Lung (tissue), 11 donors: ENCODE measurements at regions not wholly inside any gene's neighbourhood (a gene's known extent, or its start where the extent isn't known, plus 50 kb on each side); places are given as distances from the start of the nearest gene placed in this dataset.

Experiments used
- ATAC-seq: fragments of 200-7000 bp; cut with Tn5 transposase; one replicate; pipeline ENCODE4 v1.9.1; 2020; ENCODE audit warnings: moderate number of reproducible peaks; ENCODE audit not compliant: insufficient read depth, low FRiP score
- DNase-seq, 3 donors: peaks; one replicate each; pipeline ENCODE4 v3.0.0-alpha.2; 2013 to 2017
- H3K27ac ChIP-seq, 2 donors: one replicate each; pipeline ENCODE4 v1.5.1; 2013; ENCODE audit warnings: mild to moderate bottlenecking in 2 of 2, moderate library complexity in 2 of 2, control low read depth in 1 of 2, inconsistent platforms in 1 of 2, low read depth in 1 of 2, low read length in 1 of 2
- H3K27me3 ChIP-seq, 3 donors: one replicate each; pipeline ENCODE4 v1.5.1; 2013; ENCODE audit warnings: low read length in 2 of 3; ENCODE audit not compliant: control insufficient read depth in 3 of 3, insufficient read depth in 3 of 3
- H3K36me3 ChIP-seq, 4 donors: one replicate each; pipeline ENCODE4 v1.5.1; 2013; ENCODE audit warnings: low read length in 4 of 4, mild to moderate bottlenecking in 1 of 4, moderate library complexity in 1 of 4; ENCODE audit not compliant: control insufficient read depth in 4 of 4, insufficient read depth in 4 of 4
- H3K4me1 ChIP-seq, 5 donors: one replicate each; pipeline ENCODE4 v1.5.1; 2013; ENCODE audit warnings: low read length in 5 of 5, mild to moderate bottlenecking in 2 of 5, moderate library complexity in 1 of 5; ENCODE audit not compliant: control insufficient read depth in 5 of 5, insufficient read depth in 5 of 5
- H3K4me3 ChIP-seq: one replicate; pipeline ENCODE4 v1.5.1; 2013; ENCODE audit warnings: mild to moderate bottlenecking, control low read depth, moderate library complexity
- H3K9ac ChIP-seq, 2 donors: one replicate each; pipeline ENCODE4 v1.5.1; 2013; ENCODE audit warnings: low read length in 2 of 2, control low read depth in 1 of 2; ENCODE audit not compliant: insufficient read depth in 1 of 2
- H3K9me3 ChIP-seq, 4 donors: one replicate each; pipeline ENCODE4 v1.5.1; 2013; ENCODE audit warnings: low read length in 3 of 4, mild to moderate bottlenecking in 1 of 4, moderate library complexity in 1 of 4; ENCODE audit not compliant: control insufficient read depth in 4 of 4, insufficient read depth in 3 of 4
- CTCF ChIP-seq: IDR thresholded peaks from 2 replicates; pipeline ENCODE4 v1.5.1; 2012; ENCODE audit warnings: mild to moderate bottlenecking; ENCODE audit errors: control extremely low read depth, extremely low read depth
- WGBS, 2 donors: extraction: QIAGEN DNeasy Blood & Tissue Kit; methylation state at CpG; one replicate each; pipeline ENCODE4 v1.1.7; 2013; 5-methylcytosine and 5-hydroxymethylcytosine counted together
- donor health status: control.
- donor health status: control.
- donor health status: Bipolar disorder and iron deficiency.
- donor health status: healthy.
- donor health status: DM: yes; HTN: yes; CAD: no.

GRCh38 chr16:87070657-87071056 is 246.5 kb downstream of the C16orf95 start:
- 70 to 85% methylated on average over 9 of the region's 9 CpGs for WGBS, 2 donors
- no peak overlapping the region for H3K9ac ChIP-seq
- H3K9me3 ChIP-seq: no peaks in the 10 kb centered on the region
- no peak overlapping the region for H3K27ac ChIP-seq
- H3K27me3 ChIP-seq: no peaks in the 10 kb centered on the region
- ATAC-seq (no peak), DNase-seq (no peak)
- no peak overlapping the region for H3K4me3 ChIP-seq
- no peaks in the 10 kb centered on the region for H3K36me3 ChIP-seq
- TF ChIP-seq CTCF: no peak
- H3K4me1 ChIP-seq: peaks cover 0 to 3% (median 0%) of the 10 kb centered on the region in 5 donors

DNA sequence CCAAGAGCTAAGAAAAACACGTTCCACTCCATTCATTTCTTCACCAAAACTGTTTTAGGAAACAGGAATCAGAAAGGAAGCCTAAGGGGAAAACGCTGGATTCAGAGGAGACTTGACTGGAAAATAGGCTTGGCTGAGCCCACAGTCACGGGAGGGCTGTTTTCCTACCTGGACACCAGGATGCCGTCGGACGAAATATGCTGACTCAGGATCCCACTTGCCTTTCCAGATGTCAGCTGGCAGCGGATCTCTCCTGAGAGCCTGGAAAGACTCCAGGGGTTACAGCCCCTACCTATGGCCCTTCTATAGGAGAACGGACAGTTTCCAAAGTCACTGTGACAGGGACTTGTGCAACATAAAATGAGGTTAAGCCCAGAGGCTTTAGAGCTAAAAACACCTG is 245.1 kb downstream of the C16orf95 start:
- DNase-seq: no peak
- 74 to 80% methylated on average over 8 of the region's 8 CpGs for whole genome bisulfite sequencing, 2 donors
- ATAC-seq: no peak

GRCh38 chr16:87074641-87075318 is 242.4 kb downstream of the C16orf95 start:
- no peak for TF ChIP-seq CTCF

More for the DNA sequence above, 245.1 kb downstream of the C16orf95 start:
- Histone ChIP-seq H3K27me3 (peaks cover 0 to 2% (median 0%) of the 10 kb centered on the region in 3 donors), H3K27ac (no peak overlapping the region), H3K9ac (no peak overlapping the region), H3K36me3 (no peaks in the 10 kb centered on the region), H3K4me1 (peaks cover 0 to 1% (median 0%) of the 10 kb centered on the region in 5 donors), H3K9me3 (peaks cover 0 to under 1% (median 0%) of the 10 kb centered on the region in 4 donors), H3K4me3 (no peak overlapping the region)
- TF ChIP-seq CTCF: no peak

More at GRCh38 chr16:87074641-87075318, 242.4 kb downstream of the C16orf95 start:
- ATAC-seq (no peak), DNase-seq (no peak)
- Histone ChIP-seq H3K36me3 (no peaks in the 10 kb centered on the region), H3K27ac (no peak overlapping the region), H3K4me3 (no peak overlapping the region), H3K9ac (peak overlapping the region in 1 of 2 donors; percentile 32), H3K27me3 (peaks cover 0 to 3% (median 0%) of the 10 kb centered on the region in 3 donors), H3K4me1 (peaks cover 0 to 3% (median 0%) of the 10 kb centered on the region in 5 donors), H3K9me3 (peaks cover 0 to 4% (median 0%) of the 10 kb centered on the region in 4 donors)
- WGBS, 2 donors: 88 to 92% methylated on average over 19 of the region's 19 CpGs
